BJ (cell line): ENCODE measurements at regions not wholly inside any gene's neighbourhood (a gene's known extent, or its start where the extent isn't known, plus 50 kb on each side); places are given as distances from the start of the nearest gene placed in this dataset.
A peak's percentile ranks its signal among the peaks of the same experiment; 100 is the strongest.

Experiments
- CTCF ChIA-PET: fragments of 350-600 bp; formaldehyde crosslinking; extraction: SDS; loops from one replicate; lab custom pipeline; 2021; ENCODE audit warnings: antibody characterized with exemption, inconsistent platforms; lab: Yijun Ruan, JAX
- POLR2A ChIA-PET: fragments of 300-600 bp; sonication (Branson Sonifier 250); formaldehyde crosslinking; extraction: SDS; loops from one replicate; lab custom pipeline; 2021; ENCODE audit warnings: antibody characterized with exemption; lab: Charles Lee
- DNase-seq: peaks from one replicate; pipeline ENCODE4 v3.0.0-alpha.2; 2011; ENCODE audit warnings: low read depth
- H3K27me3 ChIP-seq: 2 replicates; pipeline ENCODE4 v1.6.0; 2011; ENCODE audit warnings: low read length; ENCODE audit not compliant: control insufficient read depth, insufficient read depth
- H3K36me3 ChIP-seq: 2 replicates; pipeline ENCODE4 v1.5.1; 2011; ENCODE audit warnings: low read length; ENCODE audit not compliant: control insufficient read depth, insufficient read depth
- H3K4me3 ChIP-seq: 2 replicates; pipeline ENCODE4 v1.5.1; 2011; ENCODE audit warnings: low read depth, mild to moderate bottlenecking, control low read depth, low read length
- CTCF ChIP-seq: IDR thresholded peaks from 2 replicates; pipeline ENCODE4 v1.5.1; 2011; ENCODE audit warnings: low read depth, mild to moderate bottlenecking, control low read depth, inconsistent platforms, low read length, moderate library complexity; ENCODE audit not compliant: insufficient read depth

- TF ChIP-seq CTCF = no peak
- H3K4me3 ChIP-seq = no peak overlapping the region
- H3K36me3 ChIP-seq = no peaks in the 10 kb centered on the region
- H3K27me3 ChIP-seq = no peaks in the 10 kb centered on the region
- DNase-seq = no peak
- ChIA-PET CTCF (no interaction called here), POLR2A (no interaction called here)
These were observed 161.0 kb upstream of the S100G start for GRCh38 chrX:16488959-16489358.

- CTCF ChIA-PET = no interaction called here
- no peak for TF ChIP-seq CTCF
- no peak for DNase-seq
- Histone ChIP-seq H3K27me3 (no peaks in the 10 kb centered on the region), H3K4me3 (no peak overlapping the region), H3K36me3 (no peaks in the 10 kb centered on the region)
- POLR2A ChIA-PET = interaction anchor here (0.7 kb wide), 1 partner anchor 168 kb away, joined by 3 read pairs; no protein-coding TSS in a partner anchor
These were observed 158.5 kb upstream of the S100G start for GRCh38 chrX:16491461-16491860.

GRCh38 chrX:16496175-16496574, 153.8 kb upstream of the S100G start:
- Histone ChIP-seq H3K4me3 (no peak overlapping the region), H3K27me3 (no peaks in the 10 kb centered on the region), H3K36me3 (no peaks in the 10 kb centered on the region)
- ChIA-PET CTCF (no interaction called here), POLR2A (no interaction called here)
- no peak for DNase-seq
- no peak for TF ChIP-seq CTCF

- ChIA-PET CTCF (no interaction called here), POLR2A (interaction anchor here (0.6 kb wide), 1 partner anchor 76 kb away, joined by 7 read pairs; no protein-coding TSS in a partner anchor)
- Histone ChIP-seq H3K27me3 (no peaks in the 10 kb centered on the region), H3K4me3 (no peak overlapping the region), H3K36me3 (no peaks in the 10 kb centered on the region)
- DNase-seq = peak; percentile 30
- no peak for TF ChIP-seq CTCF
These were observed 137.9 kb upstream of the S100G start for GRCh38 chrX:16511796-16512776.

GRCh38 chrX:16516232-16516876, 133.6 kb upstream of the S100G start:
- CTCF ChIA-PET = no interaction called here

More at GRCh38 chrX:16516232-16516876, 133.6 kb upstream of the S100G start:
- TF ChIP-seq CTCF = no peak
- POLR2A ChIA-PET = no interaction called here
- H3K4me3 ChIP-seq = no peak overlapping the region
- no peaks in the 10 kb centered on the region for H3K27me3 ChIP-seq
- no peaks in the 10 kb centered on the region for H3K36me3 ChIP-seq
- DNase-seq = peak; percentile 46
